GM19468 (cell line): ENCODE measurements at regions not wholly inside any gene's neighbourhood (a gene's known extent, or its start where the extent isn't known, plus 50 kb on each side); places are given as distances from the start of the nearest gene placed in this dataset.
"Not testable (repeated sequence)": the region's sequence is repeated elsewhere in the genome, so short reads cannot be mapped to it uniquely, and the experiment has no call there.

Experiments used
- ATAC-seq: cut with Tn5 transposase; IDR thresholded peaks from one replicate; pipeline ENCODE4 v1.9.1; 2021; ENCODE audit warnings: mild to moderate bottlenecking, moderate library complexity, moderate number of reproducible peaks; ENCODE audit not compliant: unreplicated experiment; ENCODE audit errors: extremely low read depth

- no peak for ATAC-seq
Measured at GRCh38 chr5:125654392-125654791, 768.8 kb upstream of the GRAMD2B start.

- ATAC-seq, result no peak
Measured at GRCh38 chr5:125655156-125655555, 768.1 kb upstream of the GRAMD2B start.

- ATAC-seq, result no peak
Measured at GRCh38 chr5:125657936-125658335, 765.3 kb upstream of the GRAMD2B start.

GRCh38 chr5:125659316-125660023, 763.7 kb upstream of the GRAMD2B start:
- ATAC-seq, result no peak

GRCh38 chr5:125660231-125660895, 762.8 kb upstream of the GRAMD2B start:
- no peak for ATAC-seq

- no peak for ATAC-seq
Measured at GRCh38 chr5:125661584-125661983, 761.6 kb upstream of the GRAMD2B start.

GRCh38 chr5:125668884-125669283, 754.3 kb upstream of the GRAMD2B start:
- ATAC-seq, result no peak

GRCh38 chr5:125673359-125673950, 749.8 kb upstream of the GRAMD2B start:
- no peak for ATAC-seq

- ATAC-seq, result no peak
Measured at GRCh38 chr5:125679522-125679921, 743.7 kb upstream of the GRAMD2B start.

- no peak for ATAC-seq
Measured at GRCh38 chr5:125683669-125684068, 739.5 kb upstream of the GRAMD2B start.

- no peak for ATAC-seq
Measured at GRCh38 chr5:125685771-125686170, 737.4 kb upstream of the GRAMD2B start.

GRCh38 chr5:125691738-125692530, 731.3 kb upstream of the GRAMD2B start:
- not testable (repeated sequence) for ATAC-seq

- no peak for ATAC-seq
Measured at GRCh38 chr5:125695996-125696655, 727.1 kb upstream of the GRAMD2B start.

- no peak for ATAC-seq
Measured at GRCh38 chr5:125696762-125697161, 726.4 kb upstream of the GRAMD2B start.

GRCh38 chr5:125698420-125698819, 724.8 kb upstream of the GRAMD2B start:
- no peak for ATAC-seq

GRCh38 chr5:125699860-125700259, 723.3 kb upstream of the GRAMD2B start:
- ATAC-seq, result no peak

- ATAC-seq, result no peak
Measured at GRCh38 chr5:125700380-125700861, 722.8 kb upstream of the GRAMD2B start.

- no peak for ATAC-seq
Measured at GRCh38 chr5:125703616-125704015, 719.6 kb upstream of the GRAMD2B start.

GRCh38 chr5:125704888-125705287, 718.3 kb upstream of the GRAMD2B start:
- no peak for ATAC-seq

GRCh38 chr5:125708583-125708982, 714.6 kb upstream of the GRAMD2B start:
- no peak for ATAC-seq
